ENCODE measurements at regions not wholly inside any gene's neighbourhood (a gene's known extent, or its start where the extent isn't known, plus 50 kb on each side); places are given as distances from the start of the nearest gene placed in this dataset.
A peak's percentile ranks its signal among the peaks of the same experiment; 100 is the strongest.

DNA sequence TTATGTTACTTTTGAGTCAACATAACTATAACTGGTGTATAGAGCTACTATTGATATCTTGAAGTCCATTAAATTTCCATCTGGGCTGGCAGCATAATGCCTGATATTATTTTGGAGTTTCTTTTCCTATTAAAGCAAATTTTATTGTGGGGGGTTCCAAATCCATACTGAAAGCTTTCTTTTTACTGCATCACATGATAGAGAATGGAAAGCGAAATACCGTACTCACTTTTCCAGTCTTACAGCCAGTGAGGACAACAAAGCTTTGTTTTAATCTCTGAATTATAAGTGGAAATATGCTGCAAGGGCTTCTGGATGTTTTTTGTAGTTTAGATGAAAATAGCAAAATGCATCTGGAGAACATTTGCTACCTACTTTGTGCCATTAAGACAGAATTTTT lies 477.5 kb upstream of the SEMA3D start:
- H3K9me3 ChIP-seq (ENCODE audit: low read length), result no peaks in the 10 kb centered on the region
- H3K27me3 ChIP-seq (ENCODE audit: insufficient read depth, low read length, poor library complexity, severe bottlenecking), result no peaks in the 10 kb centered on the region
- H3K4me3 ChIP-seq (ENCODE audit: low read length), result no peak overlapping the region
- no peak for DNase-seq
- POLR2A ChIA-PET, result no interaction called here
- CTCF ChIA-PET, result no interaction called here
- Mint-ChIP-seq H3K4me3 (no peak overlapping the region), H3K9me3 (peaks cover 2 to 32% (median 4%) of the 10 kb centered on the region in 5 donors), H3K27me3 (no peaks in the 10 kb centered on the region), H3K4me1 (no peaks in the 10 kb centered on the region), H3K36me3 (no peaks in the 10 kb centered on the region), H3K27ac (no peak overlapping the region)
- H3K36me3 ChIP-seq (ENCODE audit: insufficient read depth, low read length), result no peaks in the 10 kb centered on the region
- H3K27ac ChIP-seq (ENCODE audit: low read depth, low read length), result no peak overlapping the region
- H3K4me1 ChIP-seq (ENCODE audit: insufficient read depth, low read length), result no peaks in the 10 kb centered on the region

DNA sequence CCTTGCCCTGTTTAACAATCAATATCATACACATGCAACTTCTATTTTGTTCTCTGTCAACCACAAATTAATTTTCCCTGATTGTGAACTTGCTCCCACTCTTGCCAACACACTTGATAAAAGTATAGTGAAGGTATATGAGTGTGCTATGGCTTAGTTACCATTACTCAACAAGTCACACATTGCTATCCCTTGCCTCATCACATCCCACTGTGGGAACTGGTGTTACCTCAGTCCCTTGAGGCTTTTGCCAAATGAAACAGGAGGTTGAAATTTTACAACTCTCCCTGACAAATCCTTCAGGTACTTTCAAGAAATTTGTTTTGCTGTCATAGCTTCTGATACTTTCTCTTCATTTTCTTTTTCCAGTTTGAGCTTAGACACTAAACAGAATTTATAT lies 472.5 kb upstream of the SEMA3D start:
- Mint-ChIP-seq H3K36me3 (no peaks in the 10 kb centered on the region), H3K27ac (no peak overlapping the region), H3K4me1 (no peaks in the 10 kb centered on the region), H3K4me3 (no peak overlapping the region), H3K9me3 (peaks cover 4 to 21% (median 4%) of the 10 kb centered on the region in 5 donors), H3K27me3 (no peaks in the 10 kb centered on the region)
- no peak for DNase-seq
- CTCF ChIA-PET, result no interaction called here
- H3K27me3 ChIP-seq (ENCODE audit: insufficient read depth, low read length, poor library complexity, severe bottlenecking), result no peaks in the 10 kb centered on the region
- POLR2A ChIA-PET, result no interaction called here
- H3K36me3 ChIP-seq (ENCODE audit: insufficient read depth, low read length), result no peaks in the 10 kb centered on the region
- H3K27ac ChIP-seq (ENCODE audit: low read depth, low read length), result no peak overlapping the region
- H3K4me1 ChIP-seq (ENCODE audit: insufficient read depth, low read length), result no peaks in the 10 kb centered on the region
- no peak overlapping the region for H3K4me3 ChIP-seq (ENCODE audit: low read length)
- H3K9me3 ChIP-seq (ENCODE audit: low read length), result no peaks in the 10 kb centered on the region

DNA sequence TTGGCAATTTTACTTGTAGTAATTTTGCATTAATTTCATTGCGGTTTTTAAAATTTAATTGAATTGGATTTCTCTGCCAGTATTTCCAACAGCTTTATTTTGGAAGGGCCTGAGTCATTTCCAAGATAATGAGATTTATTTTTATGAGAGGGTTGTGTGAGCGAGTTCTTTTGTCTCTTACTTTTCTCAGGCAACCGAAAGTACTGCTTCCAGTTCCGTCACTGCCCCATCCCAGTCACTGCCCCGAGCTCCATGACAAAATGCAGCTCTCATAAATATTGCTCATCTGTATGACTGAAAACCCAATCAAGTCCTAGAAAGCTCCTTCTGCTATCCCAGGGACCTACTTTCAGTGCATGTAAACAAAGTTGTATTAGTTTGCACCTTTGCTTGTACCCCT lies 468.4 kb upstream of the SEMA3D start:
- peaks cover 0 to 17% (median 2%) of the 10 kb centered on the region in 5 donors for H3K9me3 Mint-ChIP-seq
- H3K36me3 ChIP-seq (ENCODE audit: insufficient read depth, low read length), result no peaks in the 10 kb centered on the region
- no peaks in the 10 kb centered on the region for H3K36me3 Mint-ChIP-seq
- no peaks in the 10 kb centered on the region for H3K27me3 Mint-ChIP-seq
- H3K4me1 ChIP-seq (ENCODE audit: insufficient read depth, low read length), result no peaks in the 10 kb centered on the region
- no peaks in the 10 kb centered on the region for H3K27me3 ChIP-seq (ENCODE audit: insufficient read depth, low read length, poor library complexity, severe bottlenecking)
- H3K4me1 Mint-ChIP-seq, result no peaks in the 10 kb centered on the region
- H3K27ac Mint-ChIP-seq, result peak overlapping the region in 1 of 8 donors; percentile 8
- ChIA-PET POLR2A (no interaction called here), CTCF (no interaction called here)
- no peak overlapping the region for H3K4me3 Mint-ChIP-seq
- no peaks in the 10 kb centered on the region for H3K9me3 ChIP-seq (ENCODE audit: low read length)
- H3K27ac ChIP-seq (ENCODE audit: low read depth, low read length), result no peak overlapping the region
- no peak for DNase-seq
- H3K4me3 ChIP-seq (ENCODE audit: low read length), result no peak overlapping the region

DNA sequence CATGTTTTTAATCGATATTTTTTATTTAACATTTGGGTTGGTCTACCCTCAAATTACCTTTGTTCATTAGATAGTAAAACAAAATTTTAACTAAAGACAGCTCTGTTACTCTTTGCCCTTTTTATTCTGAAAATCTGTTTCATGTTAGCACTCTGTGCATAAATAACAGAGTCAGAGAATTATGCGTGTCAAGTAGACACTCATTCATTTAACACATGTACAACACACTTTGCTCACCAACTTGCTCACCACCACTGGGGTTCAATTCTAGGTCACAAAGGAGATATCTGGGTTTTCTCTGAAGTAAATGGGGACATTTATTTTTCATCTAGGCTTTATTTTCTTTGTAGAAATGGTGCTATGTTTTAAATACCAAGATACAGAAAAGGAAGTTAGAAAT lies 457.4 kb upstream of the SEMA3D start:
- Mint-ChIP-seq H3K27ac (no peak overlapping the region), H3K4me1 (no peaks in the 10 kb centered on the region), H3K27me3 (no peaks in the 10 kb centered on the region), H3K9me3 (peaks cover 3 to 16% (median 5%) of the 10 kb centered on the region in 5 donors), H3K4me3 (no peak overlapping the region), H3K36me3 (no peaks in the 10 kb centered on the region)
- H3K27me3 ChIP-seq (ENCODE audit: insufficient read depth, low read length, poor library complexity, severe bottlenecking), result no peaks in the 10 kb centered on the region
- H3K36me3 ChIP-seq (ENCODE audit: insufficient read depth, low read length), result no peaks in the 10 kb centered on the region
- no peaks in the 10 kb centered on the region for H3K9me3 ChIP-seq (ENCODE audit: low read length)
- POLR2A ChIA-PET, result no interaction called here
- no peak overlapping the region for H3K27ac ChIP-seq (ENCODE audit: low read depth, low read length)
- no peak overlapping the region for H3K4me3 ChIP-seq (ENCODE audit: low read length)
- CTCF ChIA-PET, result no interaction called here
- H3K4me1 ChIP-seq (ENCODE audit: insufficient read depth, low read length), result no peaks in the 10 kb centered on the region
- no peak for DNase-seq

DNA sequence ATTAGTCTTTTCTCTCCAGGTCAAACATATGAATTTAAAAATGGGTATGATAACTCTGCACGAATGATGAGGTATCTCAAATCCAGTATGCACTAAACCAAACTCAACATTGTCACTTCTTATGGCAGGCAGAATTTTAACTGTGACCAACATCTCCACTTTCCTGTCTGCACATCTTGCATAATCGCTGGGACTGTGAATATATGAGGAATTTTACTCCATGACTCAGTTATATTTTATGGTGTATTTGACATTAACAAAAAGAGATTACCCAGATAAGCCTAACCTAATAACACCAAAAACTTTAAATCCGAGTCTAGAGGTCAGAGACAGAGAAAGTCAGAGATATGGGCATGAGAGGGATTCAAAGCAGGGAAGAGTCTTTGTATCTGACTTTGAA lies 454.5 kb upstream of the SEMA3D start:
- Mint-ChIP-seq H3K27ac (no peak overlapping the region), H3K4me3 (no peak overlapping the region), H3K36me3 (no peaks in the 10 kb centered on the region), H3K4me1 (no peaks in the 10 kb centered on the region), H3K9me3 (peaks cover 0 to 23% (median 3%) of the 10 kb centered on the region in 5 donors), H3K27me3 (no peaks in the 10 kb centered on the region)
- H3K36me3 ChIP-seq (ENCODE audit: insufficient read depth, low read length), result no peaks in the 10 kb centered on the region
- H3K4me1 ChIP-seq (ENCODE audit: insufficient read depth, low read length), result no peaks in the 10 kb centered on the region
- H3K9me3 ChIP-seq (ENCODE audit: low read length), result no peaks in the 10 kb centered on the region
- CTCF ChIA-PET, result no interaction called here
- H3K4me3 ChIP-seq (ENCODE audit: low read length), result no peak overlapping the region
- no peak for DNase-seq
- POLR2A ChIA-PET, result no interaction called here
- H3K27ac ChIP-seq (ENCODE audit: low read depth, low read length), result no peak overlapping the region
- no peaks in the 10 kb centered on the region for H3K27me3 ChIP-seq (ENCODE audit: insufficient read depth, low read length, poor library complexity, severe bottlenecking)

DNA sequence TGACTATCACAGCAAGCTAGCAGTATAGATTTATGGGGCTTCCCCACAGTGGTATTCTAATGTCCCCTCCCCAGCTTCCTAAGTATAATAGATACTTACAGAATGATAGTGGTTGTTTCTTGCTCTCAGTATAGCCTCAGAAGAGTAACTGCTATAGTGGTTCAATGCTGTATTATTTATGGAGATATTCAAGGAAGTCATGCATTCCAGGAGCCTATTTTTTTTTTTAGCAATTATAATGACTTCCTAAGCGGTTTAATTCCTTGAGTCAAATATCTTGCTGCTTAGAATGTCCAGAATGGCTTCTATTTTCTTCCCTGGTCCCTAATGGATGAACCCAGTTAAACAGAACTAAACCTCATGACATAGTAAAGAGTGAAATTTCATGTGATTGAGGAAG lies 451.5 kb upstream of the SEMA3D start:
- no peaks in the 10 kb centered on the region for H3K36me3 Mint-ChIP-seq
- H3K36me3 ChIP-seq (ENCODE audit: insufficient read depth, low read length), result no peaks in the 10 kb centered on the region
- H3K4me1 ChIP-seq (ENCODE audit: insufficient read depth, low read length), result no peaks in the 10 kb centered on the region
- no peak overlapping the region for H3K4me3 ChIP-seq (ENCODE audit: low read length)
- H3K9me3 Mint-ChIP-seq, result peaks cover 0 to 21% (median 3%) of the 10 kb centered on the region in 5 donors
- no peak overlapping the region for H3K27ac ChIP-seq (ENCODE audit: low read depth, low read length)
- H3K4me1 Mint-ChIP-seq, result no peaks in the 10 kb centered on the region
- no peaks in the 10 kb centered on the region for H3K27me3 ChIP-seq (ENCODE audit: insufficient read depth, low read length, poor library complexity, severe bottlenecking)
- POLR2A ChIA-PET, result no interaction called here
- H3K9me3 ChIP-seq (ENCODE audit: low read length), result no peaks in the 10 kb centered on the region
- H3K4me3 Mint-ChIP-seq, result no peak overlapping the region
- CTCF ChIA-PET, result no interaction called here
- no peak for DNase-seq
- H3K27ac Mint-ChIP-seq, result no peak overlapping the region
- no peaks in the 10 kb centered on the region for H3K27me3 Mint-ChIP-seq

DNA sequence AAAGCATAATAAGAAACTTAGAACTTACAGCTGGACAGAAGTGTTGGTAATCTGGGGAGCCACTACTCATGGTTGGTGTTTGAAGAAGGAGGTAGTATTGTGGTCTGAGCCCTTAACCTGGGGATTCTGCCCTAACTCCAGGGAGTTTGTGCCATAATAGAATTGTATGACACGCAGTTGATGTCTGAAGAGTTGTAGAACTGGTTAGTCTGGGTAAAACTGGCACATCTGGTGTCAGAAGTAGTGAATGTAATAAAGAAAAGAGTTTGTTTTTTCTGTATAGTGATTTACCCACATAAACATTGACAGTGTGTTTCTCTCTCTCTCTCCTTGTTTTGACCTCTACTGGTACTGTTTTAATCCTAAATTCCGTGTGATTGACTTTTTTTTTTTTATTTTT lies 448.1 kb upstream of the SEMA3D start:
- Mint-ChIP-seq H3K27me3 (no peaks in the 10 kb centered on the region), H3K4me3 (no peak overlapping the region), H3K36me3 (no peaks in the 10 kb centered on the region), H3K27ac (no peak overlapping the region), H3K4me1 (no peaks in the 10 kb centered on the region), H3K9me3 (peaks cover 0 to 19% (median 3%) of the 10 kb centered on the region in 5 donors)
- Histone ChIP-seq H3K36me3 (ENCODE audit: insufficient read depth, low read length) (no peaks in the 10 kb centered on the region), H3K4me3 (ENCODE audit: low read length) (no peak overlapping the region), H3K4me1 (ENCODE audit: insufficient read depth, low read length) (no peaks in the 10 kb centered on the region), H3K27me3 (ENCODE audit: insufficient read depth, low read length, poor library complexity, severe bottlenecking) (no peaks in the 10 kb centered on the region), H3K27ac (ENCODE audit: low read depth, low read length) (no peak overlapping the region), H3K9me3 (ENCODE audit: low read length) (no peaks in the 10 kb centered on the region)
- ChIA-PET POLR2A (no interaction called here), CTCF (no interaction called here)
- no peak for DNase-seq

DNA sequence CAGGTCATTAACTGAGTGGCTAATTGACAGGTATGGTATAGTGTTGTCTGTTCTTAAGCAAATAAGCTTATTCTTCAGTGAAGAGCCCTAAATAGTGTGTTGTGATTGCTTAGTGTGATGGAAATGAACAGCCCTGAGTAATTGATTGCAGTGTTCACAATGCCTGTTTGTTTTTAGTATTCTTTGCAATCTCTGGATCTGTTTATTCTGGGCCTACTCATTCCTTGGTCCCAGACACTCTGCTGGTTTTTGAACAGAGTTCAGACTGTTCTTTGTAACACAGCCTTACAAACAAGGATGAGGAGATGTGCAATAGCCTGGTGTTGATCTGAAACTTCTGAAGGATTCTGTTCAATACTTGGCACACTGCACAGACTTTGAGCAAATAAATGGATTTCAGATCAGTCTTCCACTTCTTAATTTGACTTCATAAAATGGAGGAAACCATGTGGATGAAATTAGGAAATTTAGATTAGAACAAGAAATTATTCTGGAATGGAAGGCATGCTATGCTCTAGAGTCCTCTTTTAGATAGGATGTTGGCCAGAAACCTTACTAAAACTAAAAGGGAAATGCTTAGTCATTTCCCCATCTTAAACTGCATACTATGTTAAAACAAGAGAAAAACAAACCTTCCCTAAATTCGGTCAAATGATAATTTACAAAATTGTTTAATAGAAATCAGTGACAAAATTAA lies 444.2 kb upstream of the SEMA3D start:
- H3K27me3 Mint-ChIP-seq, result no peaks in the 10 kb centered on the region
- H3K4me3 ChIP-seq (ENCODE audit: low read length), result no peak overlapping the region

More for the DNA sequence above, 444.2 kb upstream of the SEMA3D start:
- Mint-ChIP-seq H3K9me3 (peaks cover 0 to 30% (median 3%) of the 10 kb centered on the region in 5 donors), H3K36me3 (no peaks in the 10 kb centered on the region), H3K4me3 (no peak overlapping the region), H3K4me1 (no peaks in the 10 kb centered on the region), H3K27ac (no peak overlapping the region)
- CTCF ChIA-PET, result no interaction called here
- Histone ChIP-seq H3K36me3 (ENCODE audit: insufficient read depth, low read length) (no peaks in the 10 kb centered on the region), H3K27me3 (ENCODE audit: insufficient read depth, low read length, poor library complexity, severe bottlenecking) (no peaks in the 10 kb centered on the region), H3K4me1 (ENCODE audit: insufficient read depth, low read length) (no peaks in the 10 kb centered on the region), H3K27ac (ENCODE audit: low read depth, low read length) (no peak overlapping the region), H3K9me3 (ENCODE audit: low read length) (no peaks in the 10 kb centered on the region)
- DNase-seq, result no peak
- POLR2A ChIA-PET, result no interaction called here
